Left lung (tissue), 4 donors: ENCODE measurements at regions not wholly inside any gene's neighbourhood (a gene's known extent, or its start where the extent isn't known, plus 50 kb on each side); places are given as distances from the start of the nearest gene placed in this dataset.

Source experiments
- ATAC-seq: fragments of 200-7000 bp; cut with Tn5 transposase; one replicate; pipeline ENCODE4 v1.9.1; 2020; ENCODE audit warnings: moderate library complexity
- DNase-seq, 4 donors: peaks; one replicate each; pipeline ENCODE4 v3.0.0-alpha.2; 2013 to 2020
- H3K27ac ChIP-seq, 2 donors: fragments of 200-600 bp; sonication (generic) in 1 of 2; one replicate each; pipeline versions ENCODE4 v1.5.0 to v1.8.0; 2020 to 2021
- H3K27me3 ChIP-seq, 2 donors: fragments of 200-600 bp; sonication (generic) in 1 of 2; one replicate each; pipeline versions ENCODE4 v1.5.0 to v1.8.0; 2020 to 2021
- H3K36me3 ChIP-seq, 2 donors: fragments of 200-600 bp; sonication (generic) in 1 of 2; one replicate each; pipeline versions ENCODE4 v1.5.0 to v1.8.0; 2020 to 2021
- H3K4me1 ChIP-seq, 2 donors: fragments of 200-600 bp; one replicate each; pipeline ENCODE4 v1.8.0; 2021
- H3K4me3 ChIP-seq, 2 donors: fragments of 200-600 bp; sonication (generic) in 1 of 2; one replicate each; pipeline versions ENCODE4 v1.5.0 to v1.8.0; 2020 to 2021; ENCODE audit warnings: mild to moderate bottlenecking in 1 of 2
- H3K9me3 ChIP-seq, 2 donors: fragments of 200-600 bp; sonication (generic) in 1 of 2; one replicate each; pipeline versions ENCODE4 v1.5.0 to v1.8.0; 2020 to 2021
- CTCF ChIP-seq, 2 donors: fragments of 200-600 bp; sonication (generic) in 1 of 2; IDR thresholded peaks; one replicate each; pipeline versions ENCODE4 v1.5.0 to v1.8.0; 2021; ENCODE audit warnings: antibody characterized with exemption in 2 of 2
- intact Hi-C, 2 donors: fragments of 100-400 bp; cut with DNase I; formaldehyde crosslinking; loops; one replicate each; pipeline versions ENCODE4 v1.11.2 to v1.14.2; 2022
- donor health status: DM: no; HTN: yes; CAD: no.
- donor health status: DM: no; HTN: no; CAD: no.

- Histone ChIP-seq H3K4me3 (no peak overlapping the region), H3K27me3 (peaks cover 0 to 44% of the 10 kb centered on the region in 2 donors), H3K36me3 (no peaks in the 10 kb centered on the region), H3K9me3 (no peaks in the 10 kb centered on the region), H3K4me1 (no peaks in the 10 kb centered on the region), H3K27ac (no peak overlapping the region)
- DNase-seq (no peak), ATAC-seq (no peak)
- intact Hi-C loops, result no loop called here
- TF ChIP-seq CTCF (IDR thresholded peaks at IDR 0.05), result no peak
These were observed 145.6 kb upstream of the HS3ST2 start for GRCh38 chr16:22668318-22668717.

GRCh38 chr16:22670044-22670536, 143.9 kb upstream of the HS3ST2 start:
- TF ChIP-seq CTCF (IDR thresholded peaks at IDR 0.05), result no peak
- intact Hi-C loops, result loop anchor here in 1 of 2 donors (10.0 kb wide), 1 partner anchor 1095 kb away; no protein-coding TSS in a partner anchor

GRCh38 chr16:22670551-22671041, 143.4 kb upstream of the HS3ST2 start:
- no peak overlapping the region for H3K27ac ChIP-seq
- no peak overlapping the region for H3K4me3 ChIP-seq
- no peak for DNase-seq
- TF ChIP-seq CTCF (IDR thresholded peaks at IDR 0.05), result no peak
- ATAC-seq, result no peak
- no peaks in the 10 kb centered on the region for H3K36me3 ChIP-seq
- H3K4me1 ChIP-seq, result no peaks in the 10 kb centered on the region
- H3K27me3 ChIP-seq, result peaks cover 0 to 53% of the 10 kb centered on the region in 2 donors
- H3K9me3 ChIP-seq, result no peaks in the 10 kb centered on the region
- intact Hi-C loops, result loop anchor here in 1 of 2 donors (10.0 kb wide), 1 partner anchor 1096 kb away; no protein-coding TSS in a partner anchor

More at GRCh38 chr16:22670044-22670536, 143.9 kb upstream of the HS3ST2 start:
- ATAC-seq (no peak), DNase-seq (no peak)
- no peak overlapping the region for H3K27ac ChIP-seq
- H3K4me3 ChIP-seq, result no peak overlapping the region
- H3K4me1 ChIP-seq, result no peaks in the 10 kb centered on the region
- H3K27me3 ChIP-seq, result peaks cover 0 to 49% of the 10 kb centered on the region in 2 donors
- no peaks in the 10 kb centered on the region for H3K9me3 ChIP-seq
- H3K36me3 ChIP-seq, result no peaks in the 10 kb centered on the region

GRCh38 chr16:22671301-22672076, 142.5 kb upstream of the HS3ST2 start:
- intact Hi-C loops, result loop anchor here in 1 of 2 donors (10.0 kb wide), 1 partner anchor 1097 kb away; no protein-coding TSS in a partner anchor
- Histone ChIP-seq H3K4me3 (no peak overlapping the region), H3K9me3 (no peaks in the 10 kb centered on the region), H3K4me1 (no peaks in the 10 kb centered on the region), H3K27me3 (peaks cover 0 to 62% of the 10 kb centered on the region in 2 donors), H3K27ac (no peak overlapping the region), H3K36me3 (no peaks in the 10 kb centered on the region)
- DNase-seq (no peak), ATAC-seq (no peak)
- TF ChIP-seq CTCF (IDR thresholded peaks at IDR 0.05), result no peak

GRCh38 chr16:22672830-22673210, 141.1 kb upstream of the HS3ST2 start:
- ATAC-seq (no peak), DNase-seq (no peak)
- Histone ChIP-seq H3K4me3 (no peak overlapping the region), H3K36me3 (no peaks in the 10 kb centered on the region), H3K4me1 (no peaks in the 10 kb centered on the region), H3K27me3 (peaks cover 0 to 74% of the 10 kb centered on the region in 2 donors), H3K9me3 (no peaks in the 10 kb centered on the region), H3K27ac (no peak overlapping the region)
- intact Hi-C loops, result loop anchor here in 1 of 2 donors (10.0 kb wide), 1 partner anchor 1098 kb away; no protein-coding TSS in a partner anchor
- no peak for TF ChIP-seq CTCF (IDR thresholded peaks at IDR 0.05)
